Stomach (tissue), 8 donors: ENCODE measurements at regions not wholly inside any gene's neighbourhood (a gene's known extent, or its start where the extent isn't known, plus 50 kb on each side); places are given as distances from the start of the nearest gene placed in this dataset.

Experiments
- DNase-seq, 2 donors: peaks; one replicate each; pipeline versions ENCODE4 v3.0.0 to v3.0.0-alpha.2; 2013 to 2019
- H3K27ac ChIP-seq, 5 donors: fragments of 200-600 bp in 4 of 5; sonication (generic) in 4 of 5; one replicate each; pipeline ENCODE4 v1.5.1; 2013 to 2019; ENCODE audit warnings: mild to moderate bottlenecking in 1 of 5, moderate library complexity in 1 of 5
- H3K27me3 ChIP-seq, 3 donors: fragments of 200-600 bp; sonication (generic); one replicate each; pipeline ENCODE4 v1.5.1; 2017 to 2019; ENCODE audit warnings: mixed run types in 1 of 3
- H3K36me3 ChIP-seq, 4 donors: fragments of 200-600 bp; sonication (generic); 1 replicate in 3 of 4; 2 replicates in 1 of 4; pipeline ENCODE4 v1.5.1; 2016 to 2019
- H3K4me1 ChIP-seq, 4 donors: fragments of 200-600 bp; sonication (generic); one replicate each; pipeline ENCODE4 v1.5.1; 2016 to 2019
- H3K4me3 ChIP-seq, 4 donors: fragments of 200-600 bp; sonication (generic) in 3 of 4; one replicate each; pipeline ENCODE4 v1.5.1; 2016 to 2019; ENCODE audit warnings: mild to moderate bottlenecking in 1 of 4
- H3K9me3 ChIP-seq, 4 donors: fragments of 200-600 bp; sonication (generic); one replicate each; pipeline ENCODE4 v1.5.1; 2016 to 2019
- EP300 ChIP-seq: sonication (generic); formaldehyde crosslinking; IDR thresholded peaks from one replicate; pipeline ENCODE4 v1.6.1; 2017; ENCODE audit warnings: antibody characterized with exemption
- POLR2A ChIP-seq, 4 donors: fragments of 450-650 bp; IDR thresholded peaks; one replicate each; pipeline ENCODE4 v1.6.1; 2016; ENCODE audit warnings: antibody characterized with exemption in 4 of 4, control low read depth in 2 of 4, mild to moderate bottlenecking in 1 of 4, moderate library complexity in 1 of 4
- POLR2AphosphoS5 ChIP-seq, 3 donors: sonication (generic); formaldehyde crosslinking; IDR thresholded peaks; one replicate each; pipeline ENCODE4 v1.6.1; 2016; ENCODE audit warnings: antibody characterized with exemption in 3 of 3
- WGBS, 5 donors: extraction: QIAGEN DNeasy Blood & Tissue Kit in 3 of 5; methylation state at CpG; one replicate each; pipeline versions ENCODE4 v1.1.5 to v1.1.7; 2013 to 2018; 5-methylcytosine and 5-hydroxymethylcytosine counted together
- intact Hi-C: fragments of 100-400 bp; cut with DNase I; formaldehyde crosslinking; loops from one replicate; pipeline ENCODE4 v1.15.1; 2023; ENCODE audit warnings: low total_unique reads
- TF ChIP-seq, protein P1 (sequence below), 7 experiments: fragments of 450-650 bp in 4 of 7; fragments of 200-600 bp in 3 of 7; sonication (generic) in 3 of 7; IDR thresholded peaks; one replicate each; pipeline ENCODE4 v1.5.1; 2016 to 2019; ENCODE audit warnings: antibody characterized with exemption in 7 of 7, control low read depth in 2 of 7, mild to moderate bottlenecking in 1 of 7
- donor health status: healthy with polysubstance abuse.
- donor health status: Bipolar disorder and iron deficiency.
- donor health status: healthy.

DNA sequence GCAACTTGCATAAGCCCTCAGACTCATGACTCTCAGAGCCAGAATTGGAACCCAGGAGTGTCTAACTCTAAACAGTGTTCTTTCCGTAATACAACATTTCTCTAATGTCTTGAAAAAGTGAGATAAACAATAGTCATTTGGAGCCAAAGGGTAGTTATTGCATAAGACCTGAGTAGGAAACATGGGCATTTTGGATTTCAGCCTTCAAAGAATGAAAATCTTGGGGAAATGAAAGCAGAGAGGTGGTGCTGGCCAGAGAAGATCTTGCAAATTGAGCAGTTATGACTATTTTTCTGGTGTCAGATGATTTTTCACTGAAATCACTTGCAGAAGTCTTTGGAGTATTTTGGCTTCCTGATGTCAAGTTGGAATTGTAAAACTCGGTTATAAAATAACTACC lies 379.4 kb downstream of the DIPK2A start:
- H3K27me3 ChIP-seq, result no peaks in the 10 kb centered on the region
- no peak overlapping the region for H3K4me3 ChIP-seq
- H3K9me3 ChIP-seq, result no peaks in the 10 kb centered on the region
- no peak for DNase-seq
- intact Hi-C loops, result no loop called here
- 58 to 80% (median 70%) methylated on average over 2 of the region's 2 CpGs for WGBS, 5 donors
- TF ChIP-seq EP300, result no peak
- TF ChIP-seq POLR2AphosphoS5 (IDR thresholded peaks at IDR 0.05), result no peak
- TF ChIP-seq POLR2A (IDR thresholded peaks at IDR 0.05), result no peak
- TF ChIP-seq, protein P1, sequence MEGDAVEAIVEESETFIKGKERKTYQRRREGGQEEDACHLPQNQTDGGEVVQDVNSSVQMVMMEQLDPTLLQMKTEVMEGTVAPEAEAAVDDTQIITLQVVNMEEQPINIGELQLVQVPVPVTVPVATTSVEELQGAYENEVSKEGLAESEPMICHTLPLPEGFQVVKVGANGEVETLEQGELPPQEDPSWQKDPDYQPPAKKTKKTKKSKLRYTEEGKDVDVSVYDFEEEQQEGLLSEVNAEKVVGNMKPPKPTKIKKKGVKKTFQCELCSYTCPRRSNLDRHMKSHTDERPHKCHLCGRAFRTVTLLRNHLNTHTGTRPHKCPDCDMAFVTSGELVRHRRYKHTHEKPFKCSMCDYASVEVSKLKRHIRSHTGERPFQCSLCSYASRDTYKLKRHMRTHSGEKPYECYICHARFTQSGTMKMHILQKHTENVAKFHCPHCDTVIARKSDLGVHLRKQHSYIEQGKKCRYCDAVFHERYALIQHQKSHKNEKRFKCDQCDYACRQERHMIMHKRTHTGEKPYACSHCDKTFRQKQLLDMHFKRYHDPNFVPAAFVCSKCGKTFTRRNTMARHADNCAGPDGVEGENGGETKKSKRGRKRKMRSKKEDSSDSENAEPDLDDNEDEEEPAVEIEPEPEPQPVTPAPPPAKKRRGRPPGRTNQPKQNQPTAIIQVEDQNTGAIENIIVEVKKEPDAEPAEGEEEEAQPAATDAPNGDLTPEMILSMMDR (IDR thresholded peaks at IDR 0.05), result no peak
- H3K4me1 ChIP-seq, result peaks cover 0 to 13% (median 0%) of the 10 kb centered on the region in 4 donors
- no peak overlapping the region for H3K27ac ChIP-seq
- no peaks in the 10 kb centered on the region for H3K36me3 ChIP-seq

DNA sequence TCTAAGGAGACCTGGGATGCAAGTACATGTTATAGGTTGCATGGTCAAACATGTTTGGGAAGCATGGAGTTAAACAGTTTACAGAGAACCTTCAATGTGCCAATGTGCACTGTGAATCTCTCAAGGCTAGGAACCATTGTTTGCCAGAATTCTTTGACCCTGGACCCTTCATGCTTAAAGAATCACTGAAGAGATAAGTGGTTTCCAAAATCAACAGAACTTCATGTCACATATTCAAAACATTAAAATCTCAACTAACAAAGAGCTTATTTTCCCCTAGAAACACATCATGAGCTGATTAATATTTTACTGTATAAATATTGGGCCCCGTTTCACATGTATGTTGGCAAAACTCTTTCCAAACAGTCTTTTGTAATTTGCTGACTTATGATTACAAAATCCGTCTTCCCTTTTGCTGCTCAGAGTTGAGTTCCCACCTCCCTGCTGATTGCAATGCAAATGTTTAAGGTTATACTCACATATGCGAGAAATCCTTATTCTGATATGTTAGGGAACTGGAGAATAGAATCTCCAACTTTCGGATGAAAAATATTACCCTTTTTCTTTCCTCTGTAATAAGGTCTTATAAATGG lies 380.2 kb downstream of the DIPK2A start:
- Histone ChIP-seq H3K27ac (no peak overlapping the region), H3K36me3 (no peaks in the 10 kb centered on the region), H3K4me3 (no peak overlapping the region), H3K9me3 (no peaks in the 10 kb centered on the region), H3K4me1 (peaks cover 0 to 13% (median 0%) of the 10 kb centered on the region in 4 donors), H3K27me3 (no peaks in the 10 kb centered on the region)
- intact Hi-C loops, result no loop called here
- TF ChIP-seq, protein P1 (IDR thresholded peaks at IDR 0.05), result no peak
- TF ChIP-seq POLR2A (IDR thresholded peaks at IDR 0.05) (no peak), EP300 (no peak), POLR2AphosphoS5 (IDR thresholded peaks at IDR 0.05) (no peak)
- WGBS, 5 donors, result 24 to 46% (median 38%) methylated on average over 4 of the region's 4 CpGs
- DNase-seq, result peak in 1 of 2 donors; percentile 9

DNA sequence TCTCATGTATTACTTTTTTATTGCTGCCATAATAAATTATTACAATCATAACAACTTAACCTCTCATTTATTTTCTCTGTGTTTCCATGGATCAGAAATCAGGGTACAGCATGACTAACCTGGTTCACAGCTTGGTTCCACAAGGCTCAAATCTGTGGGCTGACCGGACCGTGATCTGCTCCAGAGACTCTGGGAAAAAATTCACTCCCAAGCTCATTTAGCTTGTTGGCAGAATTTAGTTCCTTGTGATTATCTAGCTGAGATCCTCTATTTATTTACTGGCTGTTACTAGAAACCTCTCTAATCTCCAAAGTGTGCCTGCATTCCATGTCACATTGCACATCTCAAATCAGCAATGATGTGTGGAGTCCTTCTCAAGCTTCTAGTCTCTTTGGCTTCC lies 386.6 kb downstream of the DIPK2A start:
- 33 to 38% (median 36%) methylated on average over 2 of the region's 2 CpGs for WGBS, 5 donors
- no peaks in the 10 kb centered on the region for H3K36me3 ChIP-seq
- no peaks in the 10 kb centered on the region for H3K27me3 ChIP-seq
- H3K27ac ChIP-seq, result no peak overlapping the region
- intact Hi-C loops, result no loop called here
- DNase-seq, result no peak
- no peak overlapping the region for H3K4me3 ChIP-seq
- TF ChIP-seq EP300 (no peak), POLR2AphosphoS5 (IDR thresholded peaks at IDR 0.05) (no peak), POLR2A (IDR thresholded peaks at IDR 0.05) (no peak)
- TF ChIP-seq, protein P1 (IDR thresholded peaks at IDR 0.05), result no peak
- no peaks in the 10 kb centered on the region for H3K4me1 ChIP-seq
- no peaks in the 10 kb centered on the region for H3K9me3 ChIP-seq

DNA sequence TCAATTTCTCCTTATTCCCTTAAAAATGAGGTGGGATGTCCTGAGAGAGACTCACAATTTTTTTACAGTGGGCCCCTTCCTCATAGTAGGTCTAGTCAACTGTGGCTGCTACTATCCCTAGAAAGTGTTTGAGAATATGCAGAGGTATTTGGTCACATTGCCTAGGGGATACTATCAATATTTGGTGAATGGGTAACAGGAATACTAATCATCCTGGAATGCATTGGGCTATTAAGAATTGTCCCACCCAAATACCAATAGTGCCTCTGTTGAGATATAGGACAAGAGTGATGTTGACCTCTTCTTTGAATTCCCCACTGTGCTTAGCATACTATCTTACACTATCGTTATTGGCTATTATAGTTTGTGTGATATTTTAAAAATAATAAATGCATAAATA lies 389.4 kb downstream of the DIPK2A start:
- TF ChIP-seq EP300 (no peak), POLR2A (IDR thresholded peaks at IDR 0.05) (no peak), POLR2AphosphoS5 (IDR thresholded peaks at IDR 0.05) (no peak)
- TF ChIP-seq, protein P1 (IDR thresholded peaks at IDR 0.05), result no peak
- H3K4me1 ChIP-seq, result no peaks in the 10 kb centered on the region
- WGBS, 5 donors, result 79 to 94% (median 86%) methylated on average over 1 of the region's 1 CpG
- H3K27me3 ChIP-seq, result no peaks in the 10 kb centered on the region
- intact Hi-C loops, result no loop called here
- DNase-seq, result no peak
- no peak overlapping the region for H3K27ac ChIP-seq
- H3K36me3 ChIP-seq, result no peaks in the 10 kb centered on the region
- H3K9me3 ChIP-seq, result no peaks in the 10 kb centered on the region
- H3K4me3 ChIP-seq, result no peak overlapping the region
